T-cell (primary cell): ENCODE measurements at regions not wholly inside any gene's neighbourhood (a gene's known extent, or its start where the extent isn't known, plus 50 kb on each side); places are given as distances from the start of the nearest gene placed in this dataset.

ENCODE experiments used
- ATAC-seq, 4 experiments: fragments of 200-7000 bp in 3 of 4; fragments of 150-1000 bp in 1 of 4; cut with Tn5 transposase; replicated peaks in 1 of 4; 1 replicate in 3 of 4; 2 replicates in 1 of 4; pipeline ENCODE4 v1.10.0; 2021; ENCODE audit warnings: moderate library complexity in 3 of 4, mild to moderate bottlenecking in 2 of 4, moderate number of reproducible peaks in 1 of 4
- CTCF ChIA-PET, 2 donors: fragments of 300-600 bp; sonication (Branson Sonifier 250); formaldehyde crosslinking; loops; one replicate each; lab custom pipeline; 2022; ENCODE audit warnings: antibody characterized with exemption in 2 of 2; lab: Charles Lee
- POLR2A ChIA-PET, 2 donors: fragments of 300-600 bp; sonication (Branson Sonifier 250); formaldehyde crosslinking; loops; one replicate each; lab custom pipeline; 2022; ENCODE audit warnings: antibody characterized with exemption in 2 of 2; lab: Charles Lee
- DNase-seq, 35 experiments: peaks; one replicate each; pipeline versions ENCODE4 v3.0.0 to v3.0.0-alpha.2; 2013 to 2023
- H3K27ac ChIP-seq: one replicate; pipeline ENCODE4 v1.5.1; 2013; ENCODE audit warnings: low read length
- H3K27me3 ChIP-seq, 2 experiments: replicated peaks in 1 of 2; 1 replicate in 1 of 2; 2 replicates in 1 of 2; pipeline versions ENCODE4 v1.6.1 to v1.7.0; 2013; ENCODE audit warnings: low read length in 1 of 2, mixed read lengths in 1 of 2; ENCODE audit not compliant: control insufficient read depth in 2 of 2, insufficient read depth in 2 of 2; ENCODE audit errors: extremely low read depth in 1 of 2
- H3K36me3 ChIP-seq, 2 donors: 1 replicate in 1 of 2; 2 replicates in 1 of 2; pipeline versions ENCODE4 v1.6.1 to v1.7.0; 2013; ENCODE audit warnings: low read length in 1 of 2; ENCODE audit not compliant: control insufficient read depth in 2 of 2, insufficient read depth in 1 of 2; ENCODE audit errors: extremely low read depth in 1 of 2
- H3K4me1 ChIP-seq, 2 experiments: 1 replicate in 1 of 2; 2 replicates in 1 of 2; pipeline versions ENCODE4 v1.6.1 to v1.7.0; 2013; ENCODE audit warnings: low read length in 2 of 2, mixed read lengths in 1 of 2; ENCODE audit not compliant: insufficient read depth in 2 of 2, control insufficient read depth in 1 of 2; ENCODE audit errors: extremely low read depth in 1 of 2
- H3K4me3 ChIP-seq, 2 donors: 1 replicate in 1 of 2; 2 replicates in 1 of 2; pipeline versions ENCODE4 v1.5.1 to v1.7.0; 2013; ENCODE audit warnings: mild to moderate bottlenecking in 2 of 2, low read length in 1 of 2, moderate library complexity in 1 of 2; ENCODE audit not compliant: control insufficient read depth in 1 of 2; ENCODE audit errors: extremely low read depth in 1 of 2
- H3K9me3 ChIP-seq: 2 replicates; pipeline ENCODE4 v1.7.0; 2013
- H3K27ac Mint-ChIP-seq, 2 donors: one replicate each; pipeline ENCODE4 v1.8.0; 2020 to 2021; ENCODE audit warnings: mild to moderate bottlenecking in 2 of 2, mixed read lengths in 2 of 2
- H3K27me3 Mint-ChIP-seq, 2 donors: one replicate each; pipeline ENCODE4 v1.8.0; 2021 to 2022; ENCODE audit warnings: mixed read lengths in 2 of 2
- H3K36me3 Mint-ChIP-seq: one replicate; pipeline ENCODE4 v1.8.0; 2021; ENCODE audit warnings: mixed read lengths
- H3K4me1 Mint-ChIP-seq, 3 donors: one replicate each; pipeline ENCODE4 v1.8.0; 2020 to 2022; ENCODE audit warnings: mixed read lengths in 3 of 3, mild to moderate bottlenecking in 1 of 3
- H3K4me3 Mint-ChIP-seq, 3 donors: one replicate each; pipeline ENCODE4 v1.8.0; 2020 to 2022; ENCODE audit warnings: mild to moderate bottlenecking in 3 of 3, mixed read lengths in 3 of 3, moderate library complexity in 3 of 3
- H3K9me3 Mint-ChIP-seq, 3 donors: one replicate each; pipeline ENCODE4 v1.8.0; 2020 to 2022; ENCODE audit warnings: mixed read lengths in 3 of 3
- WGBS: methylation state at CpG from one replicate; pipeline ENCODE4 v1.1.5; 2013; ENCODE audit warnings: missing lambda C conversion rate; ENCODE audit not compliant: insufficient coverage; 5-methylcytosine and 5-hydroxymethylcytosine counted together

- H3K36me3 ChIP-seq: no peaks in the 10 kb centered on the region
- H3K9me3 ChIP-seq: no peaks in the 10 kb centered on the region
- Mint-ChIP-seq H3K9me3 (no peaks in the 10 kb centered on the region), H3K36me3 (no peaks in the 10 kb centered on the region), H3K4me1 (no peaks in the 10 kb centered on the region), H3K27me3 (peaks cover 0 to 2% of the 10 kb centered on the region in 2 donors), H3K4me3 (no peak overlapping the region), H3K27ac (no peak overlapping the region)
- CTCF ChIA-PET: no interaction called here
- no peak for DNase-seq
- POLR2A ChIA-PET: no interaction called here
- no peak overlapping the region for H3K27ac ChIP-seq
- no peak overlapping the region for H3K4me3 ChIP-seq
- no peaks in the 10 kb centered on the region for H3K4me1 ChIP-seq
- no peak for ATAC-seq
- no peaks in the 10 kb centered on the region for H3K27me3 ChIP-seq
- WGBS: 100% methylated on average over 1 of the region's 2 CpGs
Measured at GRCh38 chr12:28059668-28060067, 87.1 kb upstream of the PTHLH start.

DNA sequence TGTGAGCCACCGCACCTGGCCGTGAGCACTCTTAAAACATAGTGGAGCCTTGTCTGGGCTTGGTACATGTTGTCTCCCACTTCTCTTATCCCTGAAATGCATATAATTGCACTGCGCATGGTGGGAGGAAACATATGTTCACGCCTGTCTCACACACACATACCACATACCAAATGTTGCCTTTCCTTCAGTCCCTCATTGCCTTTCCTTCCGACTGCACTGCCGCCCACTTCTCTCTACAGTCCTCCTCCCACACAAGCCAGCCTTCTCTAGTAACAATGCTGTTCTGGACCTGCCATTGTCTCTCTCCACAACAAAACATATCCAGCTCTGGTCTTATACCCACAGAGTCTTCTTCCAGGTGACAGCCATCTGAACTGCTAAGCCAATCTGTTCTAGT, 88.3 kb upstream of the PTHLH start:
- Histone ChIP-seq H3K4me1 (no peaks in the 10 kb centered on the region), H3K4me3 (no peak overlapping the region), H3K9me3 (no peaks in the 10 kb centered on the region), H3K27ac (no peak overlapping the region), H3K27me3 (no peaks in the 10 kb centered on the region), H3K36me3 (no peaks in the 10 kb centered on the region)
- no peak overlapping the region for H3K4me3 Mint-ChIP-seq
- H3K4me1 Mint-ChIP-seq: no peaks in the 10 kb centered on the region
- H3K9me3 Mint-ChIP-seq: no peaks in the 10 kb centered on the region
- H3K27ac Mint-ChIP-seq: no peak overlapping the region
- ChIA-PET POLR2A (no interaction called here), CTCF (no interaction called here)
- H3K36me3 Mint-ChIP-seq: no peaks in the 10 kb centered on the region
- DNase-seq (no peak), ATAC-seq (no peak)
- WGBS: 92% methylated on average over 4 of the region's 6 CpGs
- peaks cover 0 to 2% of the 10 kb centered on the region in 2 donors for H3K27me3 Mint-ChIP-seq

- H3K27ac Mint-ChIP-seq: no peak overlapping the region
- Histone ChIP-seq H3K9me3 (no peaks in the 10 kb centered on the region), H3K4me3 (no peak overlapping the region), H3K27me3 (no peaks in the 10 kb centered on the region), H3K4me1 (no peaks in the 10 kb centered on the region), H3K36me3 (no peaks in the 10 kb centered on the region), H3K27ac (no peak overlapping the region)
- H3K9me3 Mint-ChIP-seq: no peaks in the 10 kb centered on the region
- POLR2A ChIA-PET: no interaction called here
- DNase-seq (no peak), ATAC-seq (no peak)
- no peaks in the 10 kb centered on the region for H3K36me3 Mint-ChIP-seq
- WGBS: no CpG with 5 or more reads among the region's 2 CpGs
- H3K4me1 Mint-ChIP-seq: no peaks in the 10 kb centered on the region
- CTCF ChIA-PET: no interaction called here
- H3K27me3 Mint-ChIP-seq: peaks cover 0 to 2% of the 10 kb centered on the region in 2 donors
- no peak overlapping the region for H3K4me3 Mint-ChIP-seq
Measured at GRCh38 chr12:28063355-28063880, 90.9 kb upstream of the PTHLH start.

DNA sequence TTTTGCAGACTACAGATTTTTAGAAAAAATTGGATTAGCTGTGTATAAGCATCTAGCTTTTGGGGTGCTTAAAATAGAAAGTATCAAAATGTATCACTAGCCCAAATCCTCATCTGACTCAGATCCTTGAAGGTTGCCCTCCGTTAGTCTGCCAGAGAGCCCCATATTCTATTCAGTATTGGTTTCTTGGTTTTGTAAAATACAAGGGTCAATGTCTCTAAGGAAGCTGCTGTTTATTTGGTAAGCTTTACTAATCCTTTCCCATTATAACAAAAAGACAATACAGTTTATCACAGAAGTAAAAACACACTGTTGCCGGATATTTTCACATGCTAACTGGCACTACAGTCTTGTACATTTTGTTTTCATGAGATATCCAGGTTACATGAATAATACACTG, 92.8 kb upstream of the PTHLH start:
- ChIA-PET CTCF (no interaction called here), POLR2A (interaction anchor here in 1 of 2 donors (0.8 kb wide), 1 partner anchor 517 kb away, joined by 5 read pairs; no protein-coding TSS in a partner anchor)
- Histone ChIP-seq H3K27ac (no peak overlapping the region), H3K9me3 (no peaks in the 10 kb centered on the region), H3K27me3 (no peaks in the 10 kb centered on the region), H3K4me1 (no peaks in the 10 kb centered on the region), H3K4me3 (no peak overlapping the region), H3K36me3 (no peaks in the 10 kb centered on the region)
- H3K4me1 Mint-ChIP-seq: no peaks in the 10 kb centered on the region
- ATAC-seq (no peak), DNase-seq (no peak)
- no peak overlapping the region for H3K4me3 Mint-ChIP-seq
- WGBS: no CpG with 5 or more reads among the region's 2 CpGs
- H3K27me3 Mint-ChIP-seq: peaks cover 0 to 2% of the 10 kb centered on the region in 2 donors
- H3K27ac Mint-ChIP-seq: no peak overlapping the region
- no peaks in the 10 kb centered on the region for H3K9me3 Mint-ChIP-seq
- no peaks in the 10 kb centered on the region for H3K36me3 Mint-ChIP-seq

GRCh38 chr12:28065889-28066630, 93.5 kb upstream of the PTHLH start:
- 30% methylated on average over 1 of the region's 1 CpG for WGBS
- H3K4me1 ChIP-seq: no peaks in the 10 kb centered on the region
- no peaks in the 10 kb centered on the region for H3K9me3 ChIP-seq
- POLR2A ChIA-PET: interaction anchor here in 1 of 2 donors (0.8 kb wide), 1 partner anchor 516 kb away, joined by 5 read pairs; no protein-coding TSS in a partner anchor
- CTCF ChIA-PET: no interaction called here
- H3K4me1 Mint-ChIP-seq: no peaks in the 10 kb centered on the region
- H3K4me3 Mint-ChIP-seq: no peak overlapping the region
- H3K27me3 Mint-ChIP-seq: no peaks in the 10 kb centered on the region
- no peaks in the 10 kb centered on the region for H3K36me3 ChIP-seq
- no peaks in the 10 kb centered on the region for H3K27me3 ChIP-seq
- peaks cover 0 to 5% (median 5%) of the 10 kb centered on the region in 3 donors for H3K9me3 Mint-ChIP-seq
- H3K4me3 ChIP-seq: no peak overlapping the region
- ATAC-seq (no peak), DNase-seq (no peak)
- H3K27ac ChIP-seq: no peak overlapping the region
- H3K36me3 Mint-ChIP-seq: no peaks in the 10 kb centered on the region
- H3K27ac Mint-ChIP-seq: no peak overlapping the region

DNA sequence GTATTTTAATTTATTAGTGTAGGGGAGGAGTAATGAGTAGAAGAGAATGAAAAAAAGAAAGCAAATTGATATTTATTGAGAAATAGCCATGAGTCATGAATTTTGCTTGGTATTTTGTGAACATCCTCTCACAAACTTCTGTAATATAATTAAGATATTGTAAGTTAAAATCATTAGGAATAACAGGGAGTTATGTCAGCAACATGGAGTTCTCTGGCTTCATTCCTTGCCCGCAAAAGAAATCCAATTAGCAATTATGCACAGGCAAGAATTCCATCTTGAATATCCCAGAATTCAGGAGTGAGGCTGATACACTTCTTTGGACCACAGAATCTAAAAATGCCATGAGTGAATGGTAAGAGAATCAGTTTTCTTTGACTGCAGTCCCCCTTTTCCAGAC, 94.3 kb upstream of the PTHLH start:
- H3K27me3 Mint-ChIP-seq: peaks cover 0 to 2% of the 10 kb centered on the region in 2 donors
- H3K27ac Mint-ChIP-seq: no peak overlapping the region
- 100% methylated on average over 1 of the region's 1 CpG for WGBS
- H3K4me3 Mint-ChIP-seq: no peak overlapping the region
- ATAC-seq (no peak), DNase-seq (no peak)
- Histone ChIP-seq H3K9me3 (no peaks in the 10 kb centered on the region), H3K27ac (no peak overlapping the region), H3K4me3 (no peak overlapping the region), H3K36me3 (no peaks in the 10 kb centered on the region), H3K4me1 (no peaks in the 10 kb centered on the region), H3K27me3 (no peaks in the 10 kb centered on the region)
- POLR2A ChIA-PET: no interaction called here
- H3K4me1 Mint-ChIP-seq: no peaks in the 10 kb centered on the region
- CTCF ChIA-PET: no interaction called here
- no peaks in the 10 kb centered on the region for H3K36me3 Mint-ChIP-seq
- peaks cover 0 to 12% (median 12%) of the 10 kb centered on the region in 3 donors for H3K9me3 Mint-ChIP-seq
